ENCODE measurements at regions not wholly inside any gene's neighbourhood (a gene's known extent, or its start where the extent isn't known, plus 50 kb on each side); places are given as distances from the start of the nearest gene placed in this dataset.

DNA sequence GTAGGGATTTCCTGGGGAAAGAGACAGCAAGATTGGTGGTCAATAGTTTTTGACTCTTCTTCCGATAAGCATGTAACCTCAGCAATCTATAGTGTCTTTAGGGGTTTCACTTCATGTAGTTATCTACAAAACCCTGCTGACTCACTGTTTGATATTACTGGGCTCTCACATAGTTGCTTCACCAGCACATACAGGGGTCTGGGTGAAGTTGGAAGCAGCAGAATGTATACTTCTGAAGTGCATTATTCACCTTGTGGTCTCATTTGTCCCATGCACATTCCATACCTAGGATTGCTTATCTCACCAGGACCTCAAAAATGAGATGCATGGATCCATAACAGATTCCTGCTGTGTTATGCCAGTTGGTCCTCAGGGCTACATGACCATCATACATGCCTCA, 280.0 kb downstream of the LRIG3 start:
- Histone ChIP-seq H3K9me2 (replicated peaks; ENCODE audit: low read length) (no peaks in the 10 kb centered on the region), H3K27ac (ENCODE audit: low read length) (no peak overlapping the region), H3K9me3 (ENCODE audit: low read length) (0 out of 2 replicates have a peak, but pooled peaks cover 4% of the 10 kb centered on the region), H3K4me3 (ENCODE audit: low read length) (no peak overlapping the region), H3K4me1 (ENCODE audit: insufficient read depth, low read length) (peaks cover 13% of the 10 kb centered on the region), H3K9ac (ENCODE audit: low read length) (no peak overlapping the region), H3K27me3 (ENCODE audit: low read length) (no peaks in the 10 kb centered on the region), H2AFZ (ENCODE audit: low read length) (no peak overlapping the region), H3K79me2 (ENCODE audit: low read length) (no peaks in the 10 kb centered on the region), H4K20me1 (ENCODE audit: low read length) (no peaks in the 10 kb centered on the region), H3F3A (ENCODE audit: low read length, unreplicated experiment) (no peaks in the 10 kb centered on the region), H3K36me3 (ENCODE audit: low read depth, low read length) (no peaks in the 10 kb centered on the region), H3K4me2 (ENCODE audit: low read length) (no peak overlapping the region)
- intact Hi-C loops (cut with micrococcal nuclease): no loop called here
- CTCF ChIA-PET: no interaction called here
- ATAC-seq (no peak), DNase-seq (peak; percentile 21)
- no peak for TF ChIP-seq EZH2 (IDR thresholded peaks at IDR 0.05; ENCODE audit: low read length, unreplicated experiment)
- no TSS peak for BruUV-seq (replicated peaks)
- POLR2A ChIA-PET (ENCODE audit: unreplicated experiment): no interaction called here

DNA sequence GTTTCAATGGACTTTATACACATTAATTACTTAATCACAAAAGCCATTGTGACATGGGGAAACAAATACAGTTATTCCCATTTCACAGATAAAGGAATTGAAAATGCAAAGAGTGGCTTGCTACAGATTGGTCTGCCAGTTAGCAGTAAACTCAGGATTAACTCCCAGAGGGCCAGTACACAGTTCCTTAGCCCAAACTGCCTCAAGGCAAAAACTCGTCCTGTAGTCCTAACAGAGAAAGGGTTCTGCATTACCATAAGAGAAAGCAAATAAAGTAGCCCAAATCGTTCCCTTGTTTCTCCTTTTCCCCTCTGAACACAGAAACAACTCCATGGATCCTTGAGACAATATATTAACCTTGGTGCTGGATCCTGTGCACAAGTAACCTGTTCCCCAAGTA, 274.4 kb downstream of the LRIG3 start:
- no peak overlapping the region for H3K9ac ChIP-seq (ENCODE audit: low read length)
- ChIA-PET POLR2A (ENCODE audit: unreplicated experiment) (no interaction called here), CTCF (no interaction called here)
- ATAC-seq (no peak), DNase-seq (no peak)
- H3K4me3 ChIP-seq (ENCODE audit: low read length): no peak overlapping the region
- H3K9me2 ChIP-seq (replicated peaks; ENCODE audit: low read length): no peaks in the 10 kb centered on the region
- H3K79me2 ChIP-seq (ENCODE audit: low read length): no peaks in the 10 kb centered on the region
- H2AFZ ChIP-seq (ENCODE audit: low read length): no peak overlapping the region
- no peaks in the 10 kb centered on the region for H3K9me3 ChIP-seq (ENCODE audit: low read length)
- no peaks in the 10 kb centered on the region for H3K4me1 ChIP-seq (ENCODE audit: insufficient read depth, low read length)
- H3K27me3 ChIP-seq (ENCODE audit: low read length): no peaks in the 10 kb centered on the region
- intact Hi-C loops (cut with micrococcal nuclease): no loop called here
- H3K36me3 ChIP-seq (ENCODE audit: low read depth, low read length): no peaks in the 10 kb centered on the region
- TF ChIP-seq EZH2 (IDR thresholded peaks at IDR 0.05; ENCODE audit: low read length, unreplicated experiment) (no peak), EZH2phosphoT487 (IDR thresholded peaks at IDR 0.05; ENCODE audit: borderline replicate concordance, low read length) (no peak)
- TF ChIP-seq, protein P1, sequence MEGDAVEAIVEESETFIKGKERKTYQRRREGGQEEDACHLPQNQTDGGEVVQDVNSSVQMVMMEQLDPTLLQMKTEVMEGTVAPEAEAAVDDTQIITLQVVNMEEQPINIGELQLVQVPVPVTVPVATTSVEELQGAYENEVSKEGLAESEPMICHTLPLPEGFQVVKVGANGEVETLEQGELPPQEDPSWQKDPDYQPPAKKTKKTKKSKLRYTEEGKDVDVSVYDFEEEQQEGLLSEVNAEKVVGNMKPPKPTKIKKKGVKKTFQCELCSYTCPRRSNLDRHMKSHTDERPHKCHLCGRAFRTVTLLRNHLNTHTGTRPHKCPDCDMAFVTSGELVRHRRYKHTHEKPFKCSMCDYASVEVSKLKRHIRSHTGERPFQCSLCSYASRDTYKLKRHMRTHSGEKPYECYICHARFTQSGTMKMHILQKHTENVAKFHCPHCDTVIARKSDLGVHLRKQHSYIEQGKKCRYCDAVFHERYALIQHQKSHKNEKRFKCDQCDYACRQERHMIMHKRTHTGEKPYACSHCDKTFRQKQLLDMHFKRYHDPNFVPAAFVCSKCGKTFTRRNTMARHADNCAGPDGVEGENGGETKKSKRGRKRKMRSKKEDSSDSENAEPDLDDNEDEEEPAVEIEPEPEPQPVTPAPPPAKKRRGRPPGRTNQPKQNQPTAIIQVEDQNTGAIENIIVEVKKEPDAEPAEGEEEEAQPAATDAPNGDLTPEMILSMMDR (conservative IDR thresholded peaks at IDR 0.05; ENCODE audit: low read depth, low read length): no peak
- H3K27ac ChIP-seq (ENCODE audit: low read length): no peak overlapping the region
- H3F3A ChIP-seq (ENCODE audit: low read length, unreplicated experiment): no peaks in the 10 kb centered on the region
- no peak overlapping the region for H3K4me2 ChIP-seq (ENCODE audit: low read length)
- no peaks in the 10 kb centered on the region for H4K20me1 ChIP-seq (ENCODE audit: low read length)
- BruUV-seq (replicated peaks): no TSS peak

DNA sequence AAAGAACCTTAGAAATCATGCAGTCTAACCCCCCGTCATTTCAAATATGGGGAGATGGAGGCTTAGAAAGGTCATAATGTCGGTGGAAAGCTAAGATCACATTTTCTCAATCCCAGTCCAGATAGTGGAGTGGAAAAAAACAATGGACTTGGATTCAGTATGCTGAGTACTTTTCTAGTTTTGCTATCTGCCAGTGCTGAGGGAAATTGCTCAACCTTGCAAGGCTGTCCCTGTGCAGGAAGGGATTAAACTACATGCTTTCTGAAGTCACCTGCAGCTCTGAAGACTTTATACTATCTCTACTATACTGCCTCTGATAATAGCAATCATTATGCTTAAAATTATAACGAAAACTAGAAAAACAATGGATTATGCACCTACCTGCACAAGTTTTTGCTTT, 272.8 kb downstream of the LRIG3 start:
- ChIA-PET CTCF (no interaction called here), POLR2A (ENCODE audit: unreplicated experiment) (no interaction called here)
- TF ChIP-seq EZH2 (IDR thresholded peaks at IDR 0.05; ENCODE audit: low read length, unreplicated experiment) (no peak), EZH2phosphoT487 (IDR thresholded peaks at IDR 0.05; ENCODE audit: borderline replicate concordance, low read length) (no peak)
- TF ChIP-seq, protein P1 (conservative IDR thresholded peaks at IDR 0.05; ENCODE audit: low read depth, low read length): no peak
- H2AFZ ChIP-seq (ENCODE audit: low read length): no peak overlapping the region
- H3K9me3 ChIP-seq (ENCODE audit: low read length): no peaks in the 10 kb centered on the region
- no peak for DNase-seq
- no peak overlapping the region for H3K4me2 ChIP-seq (ENCODE audit: low read length)
- H3K27me3 ChIP-seq (ENCODE audit: low read length): no peaks in the 10 kb centered on the region
- no peaks in the 10 kb centered on the region for H3K9me2 ChIP-seq (replicated peaks; ENCODE audit: low read length)
- H3K27ac ChIP-seq (ENCODE audit: low read length): no peak overlapping the region
- H3K79me2 ChIP-seq (ENCODE audit: low read length): no peaks in the 10 kb centered on the region
- BruUV-seq (replicated peaks): no TSS peak
- no peak for ATAC-seq
- no peak overlapping the region for H3K9ac ChIP-seq (ENCODE audit: low read length)
- no peaks in the 10 kb centered on the region for H3K36me3 ChIP-seq (ENCODE audit: low read depth, low read length)
- no peaks in the 10 kb centered on the region for H3F3A ChIP-seq (ENCODE audit: low read length, unreplicated experiment)
- no peak overlapping the region for H3K4me3 ChIP-seq (ENCODE audit: low read length)
- no peaks in the 10 kb centered on the region for H3K4me1 ChIP-seq (ENCODE audit: insufficient read depth, low read length)
- intact Hi-C loops (cut with micrococcal nuclease): no loop called here
- no peaks in the 10 kb centered on the region for H4K20me1 ChIP-seq (ENCODE audit: low read length)
